CD8-positive, alpha-beta memory T cell (primary cell): ENCODE measurements at regions not wholly inside any gene's neighbourhood (a gene's known extent, or its start where the extent isn't known, plus 50 kb on each side); places are given as distances from the start of the nearest gene placed in this dataset.

Experiments used
- CTCF ChIA-PET: fragments of 350-600 bp; sonication (Branson Sonifier 250); formaldehyde crosslinking; loops from one replicate; lab custom pipeline; 2021; ENCODE audit warnings: antibody characterized with exemption; lab: Charles Lee
- POLR2A ChIA-PET: fragments of 350-600 bp; sonication (Branson Sonifier 250); formaldehyde crosslinking; loops from one replicate; lab custom pipeline; 2021; ENCODE audit warnings: antibody characterized with exemption; lab: Charles Lee
- DNase-seq, 5 donors: peaks; one replicate each; pipeline versions ENCODE4 v3.0.0 to v3.0.0-alpha.2; 2020 to 2022; ENCODE audit warnings: mixed read lengths in 1 of 5
- H3K27ac ChIP-seq: one replicate; pipeline ENCODE4 v1.7.0; 2013; ENCODE audit warnings: low read depth, mild to moderate bottlenecking, low read length, moderate library complexity
- H3K27me3 ChIP-seq: 2 replicates; pipeline ENCODE4 v1.7.0; 2013; ENCODE audit warnings: low read length, mild to moderate bottlenecking; ENCODE audit not compliant: insufficient read depth, poor library complexity, severe bottlenecking
- H3K36me3 ChIP-seq: 2 replicates; pipeline ENCODE4 v1.7.0; 2013; ENCODE audit warnings: mild to moderate bottlenecking, low read length, moderate library complexity; ENCODE audit not compliant: insufficient read depth
- H3K4me1 ChIP-seq: 2 replicates; pipeline ENCODE4 v1.7.0; 2013; ENCODE audit warnings: mild to moderate bottlenecking, low read length, moderate library complexity; ENCODE audit not compliant: insufficient read depth
- H3K4me3 ChIP-seq: 2 replicates; pipeline ENCODE4 v1.7.0; 2013; ENCODE audit warnings: mild to moderate bottlenecking, low read length
- H3K9me3 ChIP-seq: 2 replicates; pipeline ENCODE4 v1.7.0; 2013; ENCODE audit warnings: mild to moderate bottlenecking, low read length
- H3K27ac Mint-ChIP-seq, 8 donors: one replicate each; pipeline ENCODE4 v1.8.0; 2020 to 2021; ENCODE audit warnings: mixed read lengths in 8 of 8, mild to moderate bottlenecking in 6 of 8, inconsistent platforms in 3 of 8, moderate library complexity in 3 of 8
- H3K27me3 Mint-ChIP-seq, 2 donors: one replicate each; pipeline ENCODE4 v1.8.0; 2020 to 2021; ENCODE audit warnings: mixed read lengths in 2 of 2, mild to moderate bottlenecking in 1 of 2, moderate library complexity in 1 of 2
- H3K36me3 Mint-ChIP-seq, 3 donors: one replicate each; pipeline ENCODE4 v1.8.0; 2020 to 2021; ENCODE audit warnings: mixed read lengths in 3 of 3, inconsistent platforms in 1 of 3, mild to moderate bottlenecking in 1 of 3
- H3K4me1 Mint-ChIP-seq, 3 donors: one replicate each; pipeline ENCODE4 v1.8.0; 2020 to 2021; ENCODE audit warnings: mixed read lengths in 3 of 3, inconsistent platforms in 1 of 3, mild to moderate bottlenecking in 1 of 3
- H3K4me3 Mint-ChIP-seq, 7 donors: one replicate each; pipeline ENCODE4 v1.8.0; 2020 to 2021; ENCODE audit warnings: mixed read lengths in 7 of 7, mild to moderate bottlenecking in 6 of 7, moderate library complexity in 4 of 7, inconsistent platforms in 2 of 7
- H3K9me3 Mint-ChIP-seq, 5 donors: one replicate each; pipeline ENCODE4 v1.8.0; 2020 to 2022; ENCODE audit warnings: mixed read lengths in 5 of 5, mild to moderate bottlenecking in 3 of 5, moderate library complexity in 2 of 5, inconsistent platforms in 1 of 5

GRCh38 chr14:100393906-100394732 is 71.0 kb downstream of the SLC25A47 start:
- Histone ChIP-seq H3K27me3 (no peaks in the 10 kb centered on the region), H3K27ac (no peak overlapping the region), H3K4me1 (no peaks in the 10 kb centered on the region), H3K4me3 (no peak overlapping the region), H3K36me3 (no peaks in the 10 kb centered on the region), H3K9me3 (no peaks in the 10 kb centered on the region)
- peaks cover 0 to 27% (median 15%) of the 10 kb centered on the region in 3 donors for H3K36me3 Mint-ChIP-seq
- peak overlapping the region in 5 of 8 donors; percentile 39 to 85 (median 66) for H3K27ac Mint-ChIP-seq
- ChIA-PET CTCF (interaction anchor here (2.4 kb wide), 1 partner anchor 252 kb away, joined by 7 read pairs; no protein-coding TSS in a partner anchor), POLR2A (no interaction called here)
- H3K27me3 Mint-ChIP-seq, result no peaks in the 10 kb centered on the region
- H3K4me3 Mint-ChIP-seq, result peak overlapping the region in 3 of 7 donors; percentile 57 to 84 (median 57)
- no peak for DNase-seq
- peaks cover 13 to 20% (median 16%) of the 10 kb centered on the region in 3 donors for H3K4me1 Mint-ChIP-seq
- H3K9me3 Mint-ChIP-seq, result no peaks in the 10 kb centered on the region

DNA sequence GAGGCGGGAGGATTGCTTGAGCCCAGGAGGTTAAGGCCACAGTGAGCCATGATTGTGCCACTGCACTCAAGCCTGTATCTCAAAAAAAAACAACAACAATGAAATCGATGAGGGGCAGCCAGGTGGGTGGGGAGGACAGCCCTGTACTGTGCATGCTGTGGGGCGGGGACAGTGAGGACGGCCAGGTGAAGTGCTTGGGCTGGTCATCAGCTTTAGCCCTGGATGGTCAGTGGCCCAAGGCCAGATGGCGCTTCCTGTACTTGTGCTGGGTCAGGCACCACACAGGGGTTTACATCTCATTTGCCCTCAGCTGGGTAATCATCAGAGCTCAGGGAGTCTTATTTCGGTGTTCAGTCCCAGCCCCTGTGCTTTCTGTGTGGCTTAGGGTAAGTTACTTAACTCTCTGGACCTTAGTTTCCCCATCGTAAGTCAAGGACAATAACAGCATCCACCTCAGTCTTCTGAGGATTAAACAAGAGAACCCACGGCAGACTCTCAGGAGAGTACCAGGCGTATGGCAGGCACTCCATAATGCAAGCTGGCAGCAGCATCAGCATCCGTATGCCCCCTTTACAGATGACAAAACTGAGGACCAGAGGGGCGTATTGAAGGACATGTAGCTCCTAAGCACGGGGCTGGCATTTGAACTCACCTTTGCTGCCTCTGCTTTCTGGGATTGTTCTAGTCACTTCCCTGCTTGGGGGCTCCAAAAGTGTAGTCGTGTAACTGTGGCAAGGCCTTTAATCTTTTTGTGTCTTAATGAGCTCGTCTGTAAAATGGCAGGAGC is 71.9 kb downstream of the SLC25A47 start:
- peaks cover 13 to 18% (median 16%) of the 10 kb centered on the region in 3 donors for H3K4me1 Mint-ChIP-seq
- Histone ChIP-seq H3K9me3 (no peaks in the 10 kb centered on the region), H3K4me1 (no peaks in the 10 kb centered on the region), H3K4me3 (no peak overlapping the region), H3K27ac (no peak overlapping the region), H3K27me3 (no peaks in the 10 kb centered on the region), H3K36me3 (no peaks in the 10 kb centered on the region)
- ChIA-PET CTCF (interaction anchor here (1.1 to 2.4 kb wide), 4 partner anchors 9 to 258 kb away, joined by 3 to 8 read pairs (median 6); no protein-coding TSS in a partner anchor), POLR2A (no interaction called here)
- H3K27me3 Mint-ChIP-seq, result no peaks in the 10 kb centered on the region
- H3K36me3 Mint-ChIP-seq, result peaks cover 0 to 20% (median 16%) of the 10 kb centered on the region in 3 donors
- H3K4me3 Mint-ChIP-seq, result no peak overlapping the region
- DNase-seq, result no peak
- H3K9me3 Mint-ChIP-seq, result no peaks in the 10 kb centered on the region
- H3K27ac Mint-ChIP-seq, result no peak overlapping the region

DNA sequence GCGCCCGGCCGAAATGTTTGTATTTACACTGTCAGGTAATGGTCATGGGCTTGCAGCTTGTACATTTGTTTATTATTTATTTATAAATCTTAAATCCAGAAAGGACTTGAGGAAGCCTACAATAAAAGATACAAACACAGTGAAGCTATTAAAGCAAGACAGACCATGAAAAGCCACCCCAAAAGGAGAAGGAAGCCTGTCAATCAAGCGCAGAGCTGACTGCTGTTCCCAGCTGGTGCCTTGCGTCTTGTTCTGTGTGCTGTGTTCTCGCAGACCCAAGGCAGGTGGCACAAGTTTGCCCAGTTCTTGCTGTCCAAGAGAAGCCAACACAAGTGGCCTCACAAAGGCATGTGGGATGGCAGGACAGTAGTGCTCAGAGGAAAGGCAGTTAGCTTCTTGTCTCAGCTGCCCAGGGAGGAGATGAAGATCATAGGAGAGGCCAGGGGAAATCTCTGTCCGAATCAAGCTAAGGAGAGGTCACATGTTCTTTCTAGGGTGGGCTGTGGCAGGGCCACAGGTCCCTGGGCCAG is 73.2 kb downstream of the SLC25A47 start:
- H3K4me1 Mint-ChIP-seq, result peaks cover 13 to 17% (median 13%) of the 10 kb centered on the region in 3 donors
- Histone ChIP-seq H3K9me3 (no peaks in the 10 kb centered on the region), H3K4me3 (no peak overlapping the region), H3K4me1 (no peaks in the 10 kb centered on the region), H3K27me3 (no peaks in the 10 kb centered on the region), H3K27ac (no peak overlapping the region), H3K36me3 (no peaks in the 10 kb centered on the region)
- H3K4me3 Mint-ChIP-seq, result no peak overlapping the region
- DNase-seq, result no peak
- no peaks in the 10 kb centered on the region for H3K27me3 Mint-ChIP-seq
- CTCF ChIA-PET, result interaction anchor here (1.1 to 1.8 kb wide), 3 partner anchors 11 to 257 kb away, joined by 3 to 8 read pairs (median 6); no protein-coding TSS in a partner anchor
- peaks cover 0 to 16% (median 14%) of the 10 kb centered on the region in 3 donors for H3K36me3 Mint-ChIP-seq
- H3K27ac Mint-ChIP-seq, result peak overlapping the region in 1 of 8 donors; percentile 89
- POLR2A ChIA-PET, result no interaction called here
- no peaks in the 10 kb centered on the region for H3K9me3 Mint-ChIP-seq

GRCh38 chr14:100397005-100397404 is 73.9 kb downstream of the SLC25A47 start:
- Mint-ChIP-seq H3K4me3 (no peak overlapping the region), H3K27me3 (no peaks in the 10 kb centered on the region), H3K9me3 (no peaks in the 10 kb centered on the region), H3K36me3 (peaks cover 0 to 15% (median 14%) of the 10 kb centered on the region in 3 donors), H3K27ac (no peak overlapping the region), H3K4me1 (peaks cover 13 to 18% (median 13%) of the 10 kb centered on the region in 3 donors)
- ChIA-PET POLR2A (no interaction called here), CTCF (interaction anchor here (1.8 kb wide), 1 partner anchor 14 kb away, joined by 6 read pairs; no protein-coding TSS in a partner anchor)
- Histone ChIP-seq H3K4me1 (no peaks in the 10 kb centered on the region), H3K4me3 (no peak overlapping the region), H3K27ac (no peak overlapping the region), H3K36me3 (no peaks in the 10 kb centered on the region), H3K9me3 (no peaks in the 10 kb centered on the region), H3K27me3 (no peaks in the 10 kb centered on the region)
- DNase-seq, result no peak

- CTCF ChIA-PET, result no interaction called here
Observed at GRCh38 chr14:100398044-100398443, 74.9 kb downstream of the SLC25A47 start.

GRCh38 chr14:100399052-100399849 is 76.1 kb downstream of the SLC25A47 start:
- no peaks in the 10 kb centered on the region for H3K27me3 Mint-ChIP-seq
- POLR2A ChIA-PET, result no interaction called here
- H3K27me3 ChIP-seq, result no peaks in the 10 kb centered on the region
- H3K27ac Mint-ChIP-seq, result no peak overlapping the region
- H3K4me3 Mint-ChIP-seq, result no peak overlapping the region
- no peak for DNase-seq
- H3K36me3 ChIP-seq, result no peaks in the 10 kb centered on the region
- peaks cover 0 to 13% (median 11%) of the 10 kb centered on the region in 3 donors for H3K36me3 Mint-ChIP-seq
- no peaks in the 10 kb centered on the region for H3K9me3 Mint-ChIP-seq
- H3K4me3 ChIP-seq, result no peak overlapping the region
- H3K4me1 Mint-ChIP-seq, result peaks cover 9 to 14% (median 12%) of the 10 kb centered on the region in 3 donors
- CTCF ChIA-PET, result no interaction called here
- no peaks in the 10 kb centered on the region for H3K9me3 ChIP-seq
- H3K27ac ChIP-seq, result no peak overlapping the region
- H3K4me1 ChIP-seq, result no peaks in the 10 kb centered on the region

More at GRCh38 chr14:100398044-100398443, 74.9 kb downstream of the SLC25A47 start:
- H3K4me3 Mint-ChIP-seq, result no peak overlapping the region
- peaks cover 0 to 13% (median 11%) of the 10 kb centered on the region in 3 donors for H3K36me3 Mint-ChIP-seq
- Histone ChIP-seq H3K27me3 (no peaks in the 10 kb centered on the region), H3K4me3 (no peak overlapping the region), H3K36me3 (no peaks in the 10 kb centered on the region), H3K9me3 (no peaks in the 10 kb centered on the region), H3K4me1 (no peaks in the 10 kb centered on the region), H3K27ac (no peak overlapping the region)
- no peak for DNase-seq
- H3K9me3 Mint-ChIP-seq, result no peaks in the 10 kb centered on the region
- POLR2A ChIA-PET, result no interaction called here
- H3K4me1 Mint-ChIP-seq, result peaks cover 13 to 18% (median 13%) of the 10 kb centered on the region in 3 donors
- H3K27me3 Mint-ChIP-seq, result no peaks in the 10 kb centered on the region
- H3K27ac Mint-ChIP-seq, result no peak overlapping the region

DNA sequence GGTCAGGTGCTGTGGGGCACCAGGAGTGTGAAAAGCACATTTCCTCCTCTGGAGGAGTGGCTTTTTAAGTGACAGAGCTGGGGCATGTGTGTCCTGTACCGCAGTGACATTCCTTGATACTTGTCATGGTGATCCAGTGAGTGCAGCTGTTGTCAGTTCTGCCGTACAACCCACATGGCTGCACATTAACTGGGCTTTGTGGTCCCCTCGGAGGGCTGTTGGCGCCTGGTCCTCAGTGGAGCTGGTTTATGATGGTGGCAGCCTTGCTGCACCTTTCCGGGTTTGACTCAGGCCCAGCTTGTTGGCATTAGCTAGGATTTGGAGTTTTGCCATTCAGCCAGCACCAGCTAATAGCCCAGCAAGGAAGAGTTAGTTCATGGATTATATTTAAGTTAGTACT is 77.0 kb downstream of the SLC25A47 start:
- Histone ChIP-seq H3K4me3 (no peak overlapping the region), H3K4me1 (no peaks in the 10 kb centered on the region), H3K9me3 (no peaks in the 10 kb centered on the region), H3K27ac (no peak overlapping the region), H3K36me3 (no peaks in the 10 kb centered on the region), H3K27me3 (no peaks in the 10 kb centered on the region)
- peaks cover 0 to 1% of the 10 kb centered on the region in 2 donors for H3K27me3 Mint-ChIP-seq
- peaks cover 0 to 12% (median 11%) of the 10 kb centered on the region in 3 donors for H3K36me3 Mint-ChIP-seq
- H3K9me3 Mint-ChIP-seq, result no peaks in the 10 kb centered on the region
- no peak overlapping the region for H3K4me3 Mint-ChIP-seq
- no peak for DNase-seq
- CTCF ChIA-PET, result no interaction called here
- H3K27ac Mint-ChIP-seq, result peak overlapping the region in 1 of 8 donors; percentile 50
- peaks cover 15 to 17% (median 17%) of the 10 kb centered on the region in 3 donors for H3K4me1 Mint-ChIP-seq
- POLR2A ChIA-PET, result no interaction called here
